SK-N-SH treated with all-trans-retinoic acid at 6 μM for 48 hours (cell line): ENCODE measurements at regions not wholly inside any gene's neighbourhood (a gene's known extent, or its start where the extent isn't known, plus 50 kb on each side); places are given as distances from the start of the nearest gene placed in this dataset.

Source experiments
- ZC3H10 ChIP-seq: fragments of 250-450 bp; sonication (Bioruptor Pico); IDR thresholded peaks from 2 replicates; pipeline ENCODE4 v1.5.1; 2021; ENCODE audit warnings: mild to moderate bottlenecking, moderate library complexity
- ZNF8 ChIP-seq: fragments of 450-650 bp; formaldehyde crosslinking; IDR thresholded peaks from 2 replicates; pipeline ENCODE4 v1.5.0; 2020; ENCODE audit warnings: mild to moderate bottlenecking, moderate library complexity

- no peak for TF ChIP-seq ZNF8 (CRISPR knock-in tag)
- TF ChIP-seq ZC3H10 (CRISPR knock-in tag): no peak
These were observed 73.6 kb upstream of the UGP2 start for GRCh38 chr2:63768051-63768450.
